K562 (cell line): ENCODE measurements at regions not wholly inside any gene's neighbourhood (a gene's known extent, or its start where the extent isn't known, plus 50 kb on each side); places are given as distances from the start of the nearest gene placed in this dataset.

Experiments used
- ATAC-seq: fragments of 200-7000 bp; cut with Tn5 transposase; 3 replicates; pipeline ENCODE4 v1.9.1; 2020; ENCODE audit warnings: moderate library complexity
- BruUV-seq: library from RNA; stranded (reverse); fragments of 400-500 nt; replicated peaks from 2 replicates; lab custom pipeline; 2021; lab: Mats Ljungman, UMichigan
- CTCF ChIA-PET: fragments of 300-600 bp; formaldehyde crosslinking; extraction: SDS; loops from one replicate; lab custom pipeline; 2021; ENCODE audit warnings: low intra/inter-chr PET ratio; lab: Yijun Ruan, JAX
- POLR2A ChIA-PET: fragments of 300-600, 350-650 bp; sonication (Branson Sonifier 250); formaldehyde crosslinking; extraction: SDS; loops from one replicate; lab custom pipeline; 2021; ENCODE audit warnings: antibody characterized with exemption, inconsistent platforms; lab: Yijun Ruan, JAX
- DNase-seq, 4 experiments: peaks; one replicate each; pipeline versions ENCODE4 v3.0.0 to v3.0.0-alpha.2; 2011 to 2018; ENCODE audit warnings: low spot score in 3 of 4, mixed read lengths in 3 of 4; ENCODE audit errors: extremely low read depth in 1 of 4
- FAIRE-seq: peaks from 2 replicates; lab custom pipeline; 2011; peaks lifted over from hg19 to GRCh38; lab: Jason Lieb, UNC
- H2AFZ ChIP-seq: 2 replicates; pipeline ENCODE4 v1.6.0; 2011; ENCODE audit warnings: low read depth, low read length, control low read depth, inconsistent platforms
- H3K27ac ChIP-seq: fragments of 200-600 bp; 3 replicates; pipeline ENCODE4 v1.8.0; 2011; ENCODE audit warnings: low read depth, mild to moderate bottlenecking, control low read depth, inconsistent platforms, low read length, moderate library complexity, mixed read lengths; ENCODE audit errors: extremely low read depth
- H3K27me3 ChIP-seq, 2 experiments: fragments of 300-600 bp in 1 of 2; 2 replicates in 1 of 2; 3 replicates in 1 of 2; pipeline versions ENCODE4 v1.6.0 to v1.8.0; 2011; ENCODE audit warnings: inconsistent platforms in 2 of 2, low read length in 2 of 2, mild to moderate bottlenecking in 1 of 2, mixed read lengths in 1 of 2, moderate library complexity in 1 of 2; ENCODE audit not compliant: control insufficient read depth in 2 of 2, insufficient read depth in 2 of 2
- H3K36me3 ChIP-seq: fragments of 300-600 bp; 3 replicates; pipeline ENCODE4 v1.8.0; 2011; ENCODE audit warnings: mild to moderate bottlenecking, low read length, inconsistent platforms; ENCODE audit not compliant: control insufficient read depth, insufficient read depth
- H3K4me1 ChIP-seq, 2 experiments: fragments of 200-600 bp in 1 of 2; replicated peaks in 1 of 2; 2 replicates in 1 of 2; 3 replicates in 1 of 2; pipeline versions ENCODE4 v1.5.1 to v1.8.0; 2011; ENCODE audit warnings: inconsistent platforms in 2 of 2, low read length in 2 of 2, mild to moderate bottlenecking in 1 of 2, mixed read lengths in 1 of 2, moderate library complexity in 1 of 2; ENCODE audit not compliant: control insufficient read depth in 2 of 2, insufficient read depth in 2 of 2
- H3K4me2 ChIP-seq: 2 replicates; pipeline ENCODE4 v1.6.1; 2011; ENCODE audit warnings: low read length, control low read depth, inconsistent platforms, mixed read lengths; ENCODE audit not compliant: insufficient read depth
- H3K4me3 ChIP-seq: fragments of 200-600 bp; sonication (generic), shearing (Covaris generic); 2 replicates; pipeline ENCODE4 v1.5.1; 2016; ENCODE audit warnings: control low read depth, inconsistent platforms
- H3K79me2 ChIP-seq: fragments of 200-600 bp; 3 replicates; pipeline ENCODE4 v1.8.0; 2011; ENCODE audit warnings: low read length, inconsistent platforms; ENCODE audit not compliant: control insufficient read depth, insufficient read depth
- H3K9ac ChIP-seq, 2 experiments: 2 replicates each; pipeline versions ENCODE4 v1.6.0 to v1.6.1; 2011; ENCODE audit warnings: low read depth in 2 of 2, low read length in 2 of 2, control low read depth in 1 of 2, inconsistent platforms in 1 of 2, mild to moderate bottlenecking in 1 of 2, mixed read lengths in 1 of 2; ENCODE audit not compliant: insufficient read depth in 1 of 2
- H3K9me1 ChIP-seq: one replicate; pipeline ENCODE4 v1.6.0; 2011; ENCODE audit warnings: inconsistent platforms, mild to moderate bottlenecking, low read length, moderate library complexity; ENCODE audit not compliant: control insufficient read depth, insufficient read depth
- H3K9me3 ChIP-seq: replicated peaks from 2 replicates; pipeline ENCODE4 v1.5.1; 2011; ENCODE audit warnings: low read depth, low read length, inconsistent platforms; ENCODE audit not compliant: control insufficient read depth, insufficient read depth
- H4K20me1 ChIP-seq: replicated peaks from 2 replicates; pipeline ENCODE4 v1.6.1; 2011; ENCODE audit warnings: low read length, inconsistent platforms, mixed read lengths; ENCODE audit not compliant: control insufficient read depth, insufficient read depth
- CBX2 ChIP-seq: fragments of 200-600 bp; sonication (generic); IDR thresholded peaks from one replicate; pipeline ENCODE4 v1.6.1; 2012; ENCODE audit warnings: mild to moderate bottlenecking, low read length, inconsistent platforms; ENCODE audit not compliant: insufficient read depth, poor library complexity, severe bottlenecking
- MBD2 ChIP-seq: sonication (generic); IDR thresholded peaks from 2 replicates; pipeline ENCODE4 v1.6.1; 2016; ENCODE audit warnings: low read depth, borderline replicate concordance
- NFIX ChIP-seq: fragments of 250-450 bp; sonication (Bioruptor Pico); IDR thresholded peaks from 2 replicates; pipeline ENCODE4 v1.4.0; 2020; ENCODE audit warnings: low read depth, mild to moderate bottlenecking, moderate library complexity
- RFX1 ChIP-seq: fragments of 450-650 bp; IDR thresholded peaks from 2 replicates; pipeline ENCODE4 v1.6.1; 2016; ENCODE audit warnings: mild to moderate bottlenecking, moderate library complexity
- ZNF12 ChIP-seq: sonication (generic); formaldehyde crosslinking; IDR thresholded peaks from 2 replicates; pipeline ENCODE4 v1.4.0; 2020; ENCODE audit warnings: mild to moderate bottlenecking, missing genetic modification reagents
- WGBS: fragments of 100-300 bp; shearing (Covaris generic); methylation state at CpG from one replicate; pipeline ENCODE4 v1.1.6; 2016; ENCODE audit warnings: low coverage, mixed read lengths; ENCODE audit not compliant: insufficient coverage; ENCODE audit errors: missing lambda C conversion rate; 5-methylcytosine and 5-hydroxymethylcytosine counted together
- in situ Hi-C: fragments of 300-500 bp; cut with MboI; formaldehyde crosslinking; loops from 4 replicates; pipeline ENCODE4 v1.15.0; 2018; ENCODE audit warnings: inconsistent platforms, mixed read lengths
- intact Hi-C: fragments of 100-400 bp; cut with micrococcal nuclease; formaldehyde crosslinking; loops from 2 replicates; pipeline ENCODE4 v1.14.2; 2022
- TF ChIP-seq, protein P1 (sequence below), 2 experiments: fragments of 450-650 bp; IDR thresholded peaks; 2 replicates each; pipeline ENCODE4 v1.6.1; 2018; ENCODE audit warnings: mild to moderate bottlenecking in 2 of 2, low read depth in 1 of 2; ENCODE audit not compliant: partially characterized antibody in 2 of 2
- TF ChIP-seq, protein P2 (sequence below), 2 experiments: IDR thresholded peaks in 1 of 2; conservative IDR thresholded peaks in 1 of 2; 2 replicates each; pipeline ENCODE4 v1.6.1; 2016; ENCODE audit warnings: low read depth in 2 of 2, mild to moderate bottlenecking in 1 of 2, missing compliant biosample characterization in 1 of 2, missing genetic modification characterization in 1 of 2, moderate library complexity in 1 of 2
- TF ChIP-seq, protein P3 (sequence below): fragments of 250-450 bp; sonication (Bioruptor Pico); IDR thresholded peaks from 2 replicates; pipeline ENCODE4 v1.8.0; 2022; ENCODE audit warnings: moderate library complexity, mild to moderate bottlenecking, inconsistent platforms

DNA sequence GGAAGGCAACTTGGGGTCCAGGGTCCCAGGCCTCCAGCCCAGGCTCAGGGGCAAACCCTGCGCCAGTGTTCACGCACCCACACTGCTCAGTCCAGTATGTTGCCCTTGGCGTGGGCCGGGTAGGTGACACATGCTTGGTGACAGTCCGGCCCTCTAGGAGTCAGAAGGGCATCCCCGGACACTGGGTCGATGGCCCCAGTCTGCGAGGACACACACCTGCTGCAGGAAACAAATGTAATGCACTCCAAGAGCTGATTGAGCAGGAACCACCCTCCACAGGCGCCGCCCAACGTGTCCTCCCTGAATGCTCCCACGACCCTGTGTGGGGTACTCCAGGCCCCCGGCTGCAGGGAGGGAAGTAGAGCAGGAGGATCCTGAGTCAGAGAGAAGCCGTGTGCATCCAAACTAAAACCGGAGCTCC lies 160.7 kb downstream of the DLL1 start:
- in situ Hi-C loops, result no loop called here

More for the DNA sequence above, 160.7 kb downstream of the DLL1 start:
- peaks cover 8 to 61% of the 10 kb centered on the region in 2 experiments; a peak in 4 of 5 replicates for H3K27me3 ChIP-seq
- no peak overlapping the region for H2AFZ ChIP-seq
- intact Hi-C loops, result no loop called here
- no peaks in the 10 kb centered on the region for H3K36me3 ChIP-seq
- H3K9me3 ChIP-seq, result no peaks in the 10 kb centered on the region
- DNase-seq, result no peak
- H3K9ac ChIP-seq, result no peak overlapping the region
- H3K79me2 ChIP-seq, result no peaks in the 10 kb centered on the region
- H3K4me1 ChIP-seq, result no peaks in the 10 kb centered on the region
- no peak for TF ChIP-seq NFIX (CRISPR knock-in tag)
- TF ChIP-seq, protein P1, sequence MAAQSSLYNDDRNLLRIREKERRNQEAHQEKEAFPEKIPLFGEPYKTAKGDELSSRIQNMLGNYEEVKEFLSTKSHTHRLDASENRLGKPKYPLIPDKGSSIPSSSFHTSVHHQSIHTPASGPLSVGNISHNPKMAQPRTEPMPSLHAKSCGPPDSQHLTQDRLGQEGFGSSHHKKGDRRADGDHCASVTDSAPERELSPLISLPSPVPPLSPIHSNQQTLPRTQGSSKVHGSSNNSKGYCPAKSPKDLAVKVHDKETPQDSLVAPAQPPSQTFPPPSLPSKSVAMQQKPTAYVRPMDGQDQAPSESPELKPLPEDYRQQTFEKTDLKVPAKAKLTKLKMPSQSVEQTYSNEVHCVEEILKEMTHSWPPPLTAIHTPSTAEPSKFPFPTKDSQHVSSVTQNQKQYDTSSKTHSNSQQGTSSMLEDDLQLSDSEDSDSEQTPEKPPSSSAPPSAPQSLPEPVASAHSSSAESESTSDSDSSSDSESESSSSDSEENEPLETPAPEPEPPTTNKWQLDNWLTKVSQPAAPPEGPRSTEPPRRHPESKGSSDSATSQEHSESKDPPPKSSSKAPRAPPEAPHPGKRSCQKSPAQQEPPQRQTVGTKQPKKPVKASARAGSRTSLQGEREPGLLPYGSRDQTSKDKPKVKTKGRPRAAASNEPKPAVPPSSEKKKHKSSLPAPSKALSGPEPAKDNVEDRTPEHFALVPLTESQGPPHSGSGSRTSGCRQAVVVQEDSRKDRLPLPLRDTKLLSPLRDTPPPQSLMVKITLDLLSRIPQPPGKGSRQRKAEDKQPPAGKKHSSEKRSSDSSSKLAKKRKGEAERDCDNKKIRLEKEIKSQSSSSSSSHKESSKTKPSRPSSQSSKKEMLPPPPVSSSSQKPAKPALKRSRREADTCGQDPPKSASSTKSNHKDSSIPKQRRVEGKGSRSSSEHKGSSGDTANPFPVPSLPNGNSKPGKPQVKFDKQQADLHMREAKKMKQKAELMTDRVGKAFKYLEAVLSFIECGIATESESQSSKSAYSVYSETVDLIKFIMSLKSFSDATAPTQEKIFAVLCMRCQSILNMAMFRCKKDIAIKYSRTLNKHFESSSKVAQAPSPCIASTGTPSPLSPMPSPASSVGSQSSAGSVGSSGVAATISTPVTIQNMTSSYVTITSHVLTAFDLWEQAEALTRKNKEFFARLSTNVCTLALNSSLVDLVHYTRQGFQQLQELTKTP (IDR thresholded peaks at IDR 0.05; ENCODE audit: low read depth in 1 of 2, partially characterized antibody in 2 of 2), result no peak
- TF ChIP-seq MBD2, result no peak
- TF ChIP-seq, protein P2, sequence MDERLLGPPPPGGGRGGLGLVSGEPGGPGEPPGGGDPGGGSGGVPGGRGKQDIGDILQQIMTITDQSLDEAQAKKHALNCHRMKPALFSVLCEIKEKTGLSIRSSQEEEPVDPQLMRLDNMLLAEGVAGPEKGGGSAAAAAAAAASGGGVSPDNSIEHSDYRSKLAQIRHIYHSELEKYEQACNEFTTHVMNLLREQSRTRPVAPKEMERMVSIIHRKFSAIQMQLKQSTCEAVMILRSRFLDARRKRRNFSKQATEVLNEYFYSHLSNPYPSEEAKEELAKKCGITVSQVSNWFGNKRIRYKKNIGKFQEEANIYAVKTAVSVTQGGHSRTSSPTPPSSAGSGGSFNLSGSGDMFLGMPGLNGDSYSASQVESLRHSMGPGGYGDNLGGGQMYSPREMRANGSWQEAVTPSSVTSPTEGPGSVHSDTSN (CRISPR knock-in tag; IDR thresholded peaks at IDR 0.05; ENCODE audit: low read depth), result no peak
- TF ChIP-seq, protein P2 (tag; conservative IDR thresholded peaks at IDR 0.05; ENCODE audit: low read depth), result no peak
- TF ChIP-seq RFX1, result no peak
- no peak for TF ChIP-seq ZNF12 (CRISPR knock-in tag)
- TF ChIP-seq, protein P3, sequence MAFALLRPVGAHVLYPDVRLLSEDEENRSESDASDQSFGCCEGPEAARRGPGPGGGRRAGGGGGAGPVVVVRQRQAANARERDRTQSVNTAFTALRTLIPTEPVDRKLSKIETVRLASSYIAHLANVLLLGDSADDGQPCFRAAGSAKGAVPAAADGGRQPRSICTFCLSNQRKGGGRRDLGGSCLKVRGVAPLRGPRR (CRISPR knock-in tag), result no peak
- no peak for TF ChIP-seq CBX2
- TF ChIP-seq, all 486 proteins: peak for 0
- H4K20me1 ChIP-seq, result peaks cover 4% of the 10 kb centered on the region; the same call in 1 of the 2 replicates
- ChIA-PET POLR2A (no interaction called here), CTCF (no interaction called here)
- no peaks in the 10 kb centered on the region for H3K9me1 ChIP-seq
- H3K27ac ChIP-seq, result no peak overlapping the region
- under 1% methylated on average over 15 of the region's 15 CpGs for WGBS
- H3K4me3 ChIP-seq, result no peak overlapping the region
- no TSS peak for BruUV-seq
- no peak for FAIRE-seq
- H3K4me2 ChIP-seq, result no peak overlapping the region
- ATAC-seq, result no peak
